Activated T-helper 1 cell treated with anti-CD3 and anti-CD28 coated beads, Interleukin-12 subunit alpha, Interleukin-12 subunit beta, Interleukin-2, Interleukin-4 antibody, amounts not matched to agents 30 ng/mL and 10 ng/mL and 1 ng/mL, durations not matched to agents 14 hours and 24 hours and 36 hours (primary cell): ENCODE measurements at regions not wholly inside any gene's neighbourhood (a gene's known extent, or its start where the extent isn't known, plus 50 kb on each side); places are given as distances from the start of the nearest gene placed in this dataset.

ENCODE experiments used
- DNase-seq: peaks from one replicate; pipeline ENCODE4 v3.0.0; 2021; ENCODE audit warnings: low spot score
- H3K27ac Mint-ChIP-seq: one replicate; pipeline ENCODE4 v1.8.0; 2021; ENCODE audit warnings: mild to moderate bottlenecking, mixed read lengths
- H3K27me3 Mint-ChIP-seq: one replicate; pipeline ENCODE4 v1.8.0; 2022; ENCODE audit warnings: mild to moderate bottlenecking, moderate library complexity, mixed read lengths; ENCODE audit not compliant: insufficient read depth
- H3K36me3 Mint-ChIP-seq: one replicate; pipeline ENCODE4 v1.8.0; 2021; ENCODE audit warnings: low read depth, mixed read lengths
- H3K4me1 Mint-ChIP-seq: one replicate; pipeline ENCODE4 v1.8.0; 2021; ENCODE audit warnings: low read depth, mixed read lengths
- H3K4me3 Mint-ChIP-seq: one replicate; pipeline ENCODE4 v1.8.0; 2021; ENCODE audit warnings: mild to moderate bottlenecking, moderate library complexity, mixed read lengths
- H3K9me3 Mint-ChIP-seq: one replicate; pipeline ENCODE4 v1.8.0; 2021; ENCODE audit warnings: mixed read lengths
- intact Hi-C: fragments of 100-400 bp; cut with micrococcal nuclease; formaldehyde crosslinking; loops from one replicate; pipeline ENCODE4 v1.15.1; 2024

DNA sequence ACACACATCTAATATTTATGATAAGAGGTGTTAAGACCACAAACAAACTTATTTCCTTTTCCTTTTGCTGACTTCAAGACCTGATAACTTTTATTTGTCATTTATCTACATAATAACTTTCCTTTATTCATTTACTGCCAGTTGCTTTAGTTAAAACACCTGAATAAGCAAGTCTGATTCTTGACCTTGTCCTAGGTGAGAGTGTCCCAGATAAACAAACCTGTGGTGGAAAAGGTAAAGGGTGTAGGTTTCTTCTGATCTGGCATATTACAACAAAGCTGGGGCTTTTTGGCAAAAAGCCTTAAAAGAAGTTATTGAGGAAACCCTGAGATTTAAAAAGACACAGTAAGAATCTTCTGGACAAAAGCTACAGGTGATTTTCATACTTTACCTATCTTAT, 191.5 kb downstream of the ZBBX start:
- Mint-ChIP-seq H3K4me3 (no peak overlapping the region), H3K36me3 (no peaks in the 10 kb centered on the region), H3K9me3 (peaks cover 3% of the 10 kb centered on the region), H3K4me1 (no peaks in the 10 kb centered on the region), H3K27me3 (no peaks in the 10 kb centered on the region), H3K27ac (no peak overlapping the region)
- no peak for DNase-seq
- intact Hi-C loops, result no loop called here

DNA sequence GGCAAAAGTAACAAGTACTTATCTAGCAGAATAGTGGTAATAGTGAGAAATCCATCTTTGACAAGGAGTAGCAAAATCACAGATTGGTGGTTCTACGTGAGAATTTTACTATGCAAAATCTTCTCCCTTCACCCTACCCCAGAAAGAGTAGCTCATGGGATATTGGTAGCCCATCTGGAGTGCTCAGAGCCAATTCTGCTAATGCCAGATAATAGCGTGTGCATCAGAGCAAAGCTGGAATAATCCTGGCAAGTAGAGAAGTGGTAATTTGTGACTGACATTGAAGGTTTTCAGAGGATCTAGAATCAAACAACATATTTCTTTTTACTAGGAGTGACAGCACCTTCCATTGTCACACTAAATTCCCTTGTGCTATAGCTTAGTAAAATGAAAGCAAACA, 192.9 kb downstream of the ZBBX start:
- intact Hi-C loops, result no loop called here
- no peaks in the 10 kb centered on the region for H3K36me3 Mint-ChIP-seq
- DNase-seq, result no peak
- peaks cover 3% of the 10 kb centered on the region for H3K9me3 Mint-ChIP-seq
- H3K27ac Mint-ChIP-seq, result no peak overlapping the region
- H3K4me3 Mint-ChIP-seq, result no peak overlapping the region
- H3K4me1 Mint-ChIP-seq, result no peaks in the 10 kb centered on the region
- no peaks in the 10 kb centered on the region for H3K27me3 Mint-ChIP-seq

DNA sequence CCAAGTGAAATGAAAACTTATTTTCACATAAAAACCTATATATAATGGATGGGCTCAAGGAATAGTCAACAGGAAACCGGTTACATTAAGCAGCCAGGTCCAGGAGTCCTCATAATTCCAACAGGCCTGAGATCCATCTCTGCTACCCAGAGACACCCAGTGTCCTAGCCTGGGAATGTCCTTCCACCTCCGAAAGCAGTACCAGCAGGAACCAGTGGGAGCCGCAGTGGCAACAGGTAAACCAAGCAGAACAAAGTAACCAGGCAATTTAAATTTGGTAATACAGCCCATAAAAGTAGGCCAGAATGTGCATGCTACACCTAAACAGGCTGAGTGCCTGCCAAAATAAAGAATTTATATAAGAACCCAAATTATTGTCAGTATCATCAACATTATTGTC, 195.6 kb downstream of the ZBBX start:
- intact Hi-C loops, result no loop called here
- H3K27ac Mint-ChIP-seq, result no peak overlapping the region
- H3K9me3 Mint-ChIP-seq, result no peaks in the 10 kb centered on the region
- DNase-seq, result no peak
- H3K36me3 Mint-ChIP-seq, result no peaks in the 10 kb centered on the region
- H3K27me3 Mint-ChIP-seq, result no peaks in the 10 kb centered on the region
- H3K4me1 Mint-ChIP-seq, result no peaks in the 10 kb centered on the region
- no peak overlapping the region for H3K4me3 Mint-ChIP-seq

DNA sequence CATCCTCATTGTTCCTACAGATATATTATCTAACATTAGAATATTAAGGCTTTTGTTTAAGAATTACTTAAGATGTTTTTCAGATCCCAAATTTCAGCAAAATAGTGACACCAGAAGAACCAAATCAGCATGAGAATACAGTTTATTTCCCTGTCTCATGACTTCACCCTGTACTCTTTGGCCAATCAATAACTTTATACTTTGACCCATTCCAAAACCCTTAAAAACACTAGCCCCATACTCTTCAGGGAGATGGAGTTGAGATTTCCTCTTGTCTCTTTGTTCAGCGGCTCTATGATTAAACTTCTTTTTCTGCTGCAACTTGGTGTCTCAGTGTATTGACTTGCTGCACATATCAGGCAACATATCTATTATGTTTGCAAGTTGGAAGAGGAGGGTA, 207.7 kb downstream of the ZBBX start:
- H3K4me1 Mint-ChIP-seq, result no peaks in the 10 kb centered on the region
- H3K27ac Mint-ChIP-seq, result no peak overlapping the region
- no peak overlapping the region for H3K4me3 Mint-ChIP-seq
- H3K36me3 Mint-ChIP-seq, result no peaks in the 10 kb centered on the region
- intact Hi-C loops, result no loop called here
- H3K27me3 Mint-ChIP-seq, result no peaks in the 10 kb centered on the region
- DNase-seq, result no peak
- H3K9me3 Mint-ChIP-seq, result peaks cover 11% of the 10 kb centered on the region

DNA sequence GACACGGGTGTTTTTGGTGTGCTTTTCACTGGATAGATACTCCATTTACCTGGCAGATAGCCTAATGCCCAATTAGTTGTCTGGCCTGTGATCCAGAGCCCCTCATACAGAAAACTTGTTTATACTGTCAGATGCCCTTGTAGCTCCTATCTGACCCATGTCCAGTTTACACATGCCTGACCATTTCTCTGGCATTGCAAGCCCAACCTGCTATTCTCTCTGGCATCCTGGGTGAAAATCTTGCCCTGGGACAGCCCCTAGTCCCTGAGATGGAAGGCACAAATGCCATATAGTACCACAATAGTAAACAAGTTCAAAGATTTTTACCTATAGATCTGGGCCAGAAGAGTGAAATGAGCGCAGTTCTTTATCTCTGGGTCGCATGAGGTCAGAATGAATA, 212.6 kb downstream of the ZBBX start:
- no peak for DNase-seq
- Mint-ChIP-seq H3K27ac (no peak overlapping the region), H3K4me3 (no peak overlapping the region), H3K9me3 (no peaks in the 10 kb centered on the region), H3K36me3 (no peaks in the 10 kb centered on the region), H3K27me3 (no peaks in the 10 kb centered on the region), H3K4me1 (no peaks in the 10 kb centered on the region)
- intact Hi-C loops, result no loop called here

DNA sequence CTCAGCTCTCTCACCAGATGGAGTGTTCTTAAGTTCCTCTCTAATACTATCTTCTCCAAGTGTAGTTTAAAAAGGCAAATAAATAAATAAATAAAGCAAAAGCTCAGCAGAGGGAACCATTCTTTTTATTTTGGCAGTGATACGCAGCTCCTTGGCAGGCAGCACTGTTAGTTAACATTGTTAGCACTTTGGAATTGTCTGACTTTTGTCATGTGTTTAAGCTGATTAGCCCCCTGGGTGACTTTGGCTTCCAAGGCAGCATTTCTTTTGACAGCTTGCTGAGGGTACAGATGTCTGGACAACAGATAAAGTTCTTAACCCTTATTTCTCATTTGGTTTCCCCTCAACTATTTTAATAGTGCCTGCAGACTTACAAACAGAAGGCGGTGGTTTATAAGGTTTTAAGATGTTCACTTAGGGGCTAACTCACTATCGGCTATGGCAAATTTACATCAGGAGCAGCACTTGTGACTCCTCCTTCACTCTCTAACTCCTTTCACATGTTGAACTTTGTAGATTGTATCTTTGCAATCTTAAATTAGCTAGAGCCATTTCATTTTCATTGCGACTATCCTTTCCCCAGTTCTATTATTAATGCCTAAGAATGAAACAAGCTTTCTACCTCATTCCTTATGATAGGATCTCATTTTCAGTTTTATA, 213.4 kb downstream of the ZBBX start:
- Mint-ChIP-seq H3K27ac (no peak overlapping the region), H3K4me3 (no peak overlapping the region), H3K9me3 (no peaks in the 10 kb centered on the region), H3K4me1 (no peaks in the 10 kb centered on the region), H3K27me3 (no peaks in the 10 kb centered on the region), H3K36me3 (no peaks in the 10 kb centered on the region)
- intact Hi-C loops, result no loop called here
- DNase-seq, result no peak

DNA sequence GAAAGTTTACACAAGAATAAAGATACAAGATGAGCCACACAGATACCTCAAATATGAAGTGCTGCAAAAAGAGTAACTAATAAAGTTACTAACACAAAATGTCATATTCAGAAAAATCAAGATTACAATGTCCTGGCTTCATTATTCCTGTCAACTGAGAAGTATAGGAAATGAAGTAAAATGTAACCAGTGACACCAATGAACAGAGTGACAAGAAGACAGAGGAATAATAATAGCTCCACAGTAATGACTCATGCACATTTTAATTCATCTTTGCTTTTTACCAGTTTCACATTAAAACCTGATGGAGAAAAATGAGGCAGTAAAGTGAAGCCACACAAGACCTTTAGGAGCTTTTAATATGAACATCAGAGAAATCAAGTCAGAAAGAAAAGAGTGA, 214.1 kb downstream of the ZBBX start:
- no peak overlapping the region for H3K27ac Mint-ChIP-seq
- H3K36me3 Mint-ChIP-seq, result no peaks in the 10 kb centered on the region
- no peak overlapping the region for H3K4me3 Mint-ChIP-seq
- no peak for DNase-seq
- intact Hi-C loops, result no loop called here
- no peaks in the 10 kb centered on the region for H3K4me1 Mint-ChIP-seq
- no peaks in the 10 kb centered on the region for H3K27me3 Mint-ChIP-seq
- H3K9me3 Mint-ChIP-seq, result no peaks in the 10 kb centered on the region

DNA sequence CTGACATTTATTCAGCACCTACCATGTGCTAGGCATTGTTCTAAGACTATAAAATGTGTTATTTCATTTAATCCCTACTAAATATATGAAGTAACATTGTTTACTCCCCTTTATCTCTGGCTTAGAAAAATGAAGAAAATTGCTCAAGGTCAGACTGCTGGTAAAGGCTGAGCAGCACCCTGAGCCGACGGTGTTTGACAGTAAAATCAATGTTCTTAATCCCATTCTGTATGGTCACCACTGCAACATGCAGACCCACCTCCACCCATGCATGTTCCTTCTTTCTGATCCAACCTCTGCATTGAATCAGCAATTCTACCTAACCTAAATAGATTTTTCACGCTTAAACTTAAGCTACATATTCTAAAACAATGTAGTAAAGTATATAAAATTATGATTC, 216.5 kb downstream of the ZBBX start:
- H3K27me3 Mint-ChIP-seq, result no peaks in the 10 kb centered on the region
- DNase-seq, result no peak
- H3K9me3 Mint-ChIP-seq, result no peaks in the 10 kb centered on the region
- H3K4me3 Mint-ChIP-seq, result no peak overlapping the region
- no peak overlapping the region for H3K27ac Mint-ChIP-seq
- H3K36me3 Mint-ChIP-seq, result no peaks in the 10 kb centered on the region
- no peaks in the 10 kb centered on the region for H3K4me1 Mint-ChIP-seq
- intact Hi-C loops, result no loop called here

DNA sequence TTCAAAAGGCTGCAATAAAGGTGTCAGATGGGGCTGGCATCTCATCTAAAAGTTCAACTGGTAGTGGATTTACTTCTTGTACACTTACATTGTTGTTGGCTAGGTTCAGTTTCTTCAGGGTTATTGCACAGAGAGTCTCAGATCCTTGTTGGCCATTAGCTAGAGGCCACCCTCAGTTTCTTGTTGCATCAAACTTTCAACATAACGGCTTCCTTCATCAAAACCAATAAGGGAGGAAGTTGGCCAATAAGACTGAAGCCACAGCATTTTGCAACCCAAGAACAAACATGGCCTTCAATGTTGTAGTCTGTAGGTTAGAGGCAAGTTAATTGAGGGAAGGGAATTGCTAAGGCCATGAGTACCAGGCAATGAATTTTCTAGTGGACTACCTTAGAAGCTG, 218.0 kb downstream of the ZBBX start:
- Mint-ChIP-seq H3K4me3 (no peak overlapping the region), H3K4me1 (no peaks in the 10 kb centered on the region), H3K36me3 (no peaks in the 10 kb centered on the region), H3K27ac (no peak overlapping the region), H3K9me3 (peaks cover 6% of the 10 kb centered on the region), H3K27me3 (no peaks in the 10 kb centered on the region)
- intact Hi-C loops, result no loop called here
- no peak for DNase-seq

DNA sequence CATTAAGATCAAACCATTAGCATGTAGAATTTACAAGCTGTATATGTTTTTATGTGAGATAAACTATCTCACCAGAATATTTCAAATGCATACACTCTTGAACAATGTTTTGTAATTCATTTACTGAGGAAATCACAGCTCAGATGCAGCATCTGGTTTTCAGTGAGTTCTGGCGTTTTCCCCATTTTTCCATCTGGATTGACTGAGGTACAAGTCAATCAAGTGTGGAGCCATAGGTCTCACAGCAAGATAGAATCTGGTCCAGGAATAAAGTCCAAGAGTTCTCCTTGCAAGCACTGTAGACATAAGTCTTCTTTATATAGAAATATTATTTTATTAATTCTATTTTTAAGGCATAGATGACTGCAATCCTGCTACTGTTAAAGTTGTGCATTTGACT, 219.3 kb downstream of the ZBBX start:
- Mint-ChIP-seq H3K4me3 (no peak overlapping the region), H3K9me3 (peaks cover 6% of the 10 kb centered on the region), H3K27ac (no peak overlapping the region), H3K27me3 (no peaks in the 10 kb centered on the region), H3K36me3 (no peaks in the 10 kb centered on the region), H3K4me1 (no peaks in the 10 kb centered on the region)
- intact Hi-C loops, result no loop called here
- no peak for DNase-seq

DNA sequence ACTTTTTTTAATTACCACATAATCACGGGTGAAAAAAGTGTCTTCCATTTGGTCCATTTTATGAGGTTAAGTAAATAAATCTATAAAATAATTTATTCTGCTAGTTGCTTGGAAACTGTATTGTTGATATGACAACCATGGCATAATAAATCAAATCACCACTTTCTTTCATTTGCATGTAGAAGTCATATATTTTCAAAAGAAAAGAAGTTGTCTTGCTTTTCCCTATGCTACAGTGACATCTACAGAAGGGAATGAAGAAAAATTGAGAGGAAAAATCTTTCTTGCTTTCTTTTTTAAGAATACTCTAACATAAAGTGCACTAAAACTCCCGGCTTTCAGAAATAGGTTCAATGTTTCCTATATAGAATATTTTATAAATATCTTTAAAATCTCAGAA, 228.5 kb downstream of the ZBBX start:
- no peaks in the 10 kb centered on the region for H3K4me1 Mint-ChIP-seq
- no peak overlapping the region for H3K27ac Mint-ChIP-seq
- intact Hi-C loops, result no loop called here
- H3K9me3 Mint-ChIP-seq, result peaks cover 3% of the 10 kb centered on the region
- no peaks in the 10 kb centered on the region for H3K27me3 Mint-ChIP-seq
- no peak for DNase-seq
- no peak overlapping the region for H3K4me3 Mint-ChIP-seq
- H3K36me3 Mint-ChIP-seq, result no peaks in the 10 kb centered on the region

DNA sequence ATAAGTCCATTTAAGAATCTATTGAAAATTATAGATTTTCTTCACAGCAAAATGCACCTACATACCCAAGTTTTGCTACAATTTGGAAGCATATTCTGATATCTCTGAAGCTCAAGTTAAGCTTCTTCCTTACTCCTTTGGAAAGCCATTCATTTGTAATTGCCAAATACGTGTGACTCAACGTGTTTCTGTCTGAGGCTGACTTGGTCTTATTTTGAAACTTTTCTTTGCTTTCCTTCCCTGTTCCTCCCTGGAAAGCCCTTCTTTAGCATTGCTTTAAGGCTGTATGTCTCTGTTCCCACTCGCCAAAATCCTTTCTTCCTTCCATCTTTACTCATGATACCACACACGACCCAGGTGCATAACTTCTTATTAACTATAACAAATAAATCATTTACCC, 232.0 kb downstream of the ZBBX start:
- Mint-ChIP-seq H3K4me3 (no peak overlapping the region), H3K9me3 (peaks cover 3% of the 10 kb centered on the region), H3K27me3 (no peaks in the 10 kb centered on the region), H3K4me1 (no peaks in the 10 kb centered on the region), H3K36me3 (no peaks in the 10 kb centered on the region), H3K27ac (no peak overlapping the region)
- intact Hi-C loops, result no loop called here
- no peak for DNase-seq

DNA sequence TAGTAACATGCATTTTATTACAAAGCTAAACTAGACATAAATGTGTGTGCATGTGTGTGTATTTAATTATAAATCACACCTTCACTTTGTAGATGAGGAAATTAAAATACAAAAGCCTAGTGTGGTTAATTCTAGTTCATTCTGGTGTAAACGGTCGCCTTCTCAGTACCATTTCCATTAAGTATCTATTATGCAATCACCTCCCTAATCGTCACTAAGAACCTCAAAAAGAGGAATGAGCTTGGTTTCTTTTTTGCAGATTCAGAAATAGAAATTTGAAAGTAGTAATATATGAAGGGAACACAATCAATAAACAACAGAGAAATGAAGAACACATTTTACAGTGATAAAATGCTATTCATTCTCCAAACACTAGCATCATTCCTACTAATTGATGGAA, 233.2 kb downstream of the ZBBX start:
- no peaks in the 10 kb centered on the region for H3K36me3 Mint-ChIP-seq
- intact Hi-C loops, result no loop called here
- no peaks in the 10 kb centered on the region for H3K27me3 Mint-ChIP-seq
- H3K9me3 Mint-ChIP-seq, result peaks cover 3% of the 10 kb centered on the region
- no peaks in the 10 kb centered on the region for H3K4me1 Mint-ChIP-seq
- DNase-seq, result no peak
- H3K4me3 Mint-ChIP-seq, result no peak overlapping the region
- no peak overlapping the region for H3K27ac Mint-ChIP-seq

DNA sequence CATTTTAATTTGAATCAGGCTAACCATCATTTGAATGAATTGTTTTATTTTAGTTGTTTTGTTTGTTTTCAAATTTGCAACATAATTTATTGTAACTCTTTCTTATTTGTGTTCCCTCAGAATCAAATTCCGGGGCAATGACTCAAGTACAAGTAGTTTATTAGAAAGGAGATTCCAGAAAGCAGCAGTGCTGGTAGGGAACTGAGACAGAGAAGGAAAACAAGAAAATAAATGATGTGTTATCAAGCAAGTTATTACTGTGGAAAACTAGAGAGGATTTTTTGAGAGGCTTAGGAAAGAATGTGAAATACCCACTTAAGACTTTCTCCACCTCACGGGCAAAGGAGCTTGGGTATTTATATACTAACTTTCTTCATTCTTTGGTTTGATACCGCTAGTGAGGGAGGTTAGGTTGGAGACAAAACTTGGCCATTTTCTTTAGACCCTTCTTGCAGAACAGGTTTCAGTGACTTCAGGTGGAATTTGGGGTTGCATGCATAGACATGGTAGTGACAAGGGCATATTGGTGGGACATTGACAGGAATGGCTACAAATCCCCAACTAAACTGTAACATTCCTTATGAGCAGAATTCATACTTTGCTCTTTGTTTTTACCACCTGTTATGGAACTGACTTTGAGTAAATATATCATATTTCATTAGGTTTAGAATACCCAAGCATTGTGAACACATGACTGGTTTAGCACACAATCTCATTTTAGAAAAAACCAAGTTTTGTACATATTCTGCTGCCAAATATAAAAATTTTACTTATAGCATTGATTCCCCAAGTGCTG, 254.3 kb downstream of the ZBBX start:
- H3K4me1 Mint-ChIP-seq, result no peaks in the 10 kb centered on the region
- peaks cover 12% of the 10 kb centered on the region for H3K9me3 Mint-ChIP-seq
- H3K4me3 Mint-ChIP-seq, result no peak overlapping the region
- DNase-seq, result no peak
- no peaks in the 10 kb centered on the region for H3K36me3 Mint-ChIP-seq
- intact Hi-C loops, result no loop called here
- no peak overlapping the region for H3K27ac Mint-ChIP-seq
- no peaks in the 10 kb centered on the region for H3K27me3 Mint-ChIP-seq
